ENCODE measurements at regions not wholly inside any gene's neighbourhood (a gene's known extent, or its start where the extent isn't known, plus 50 kb on each side); places are given as distances from the start of the nearest gene placed in this dataset.
"Not testable (repeated sequence)": the region's sequence is repeated elsewhere in the genome, so short reads cannot be mapped to it uniquely, and the experiment has no call there.

DNA sequence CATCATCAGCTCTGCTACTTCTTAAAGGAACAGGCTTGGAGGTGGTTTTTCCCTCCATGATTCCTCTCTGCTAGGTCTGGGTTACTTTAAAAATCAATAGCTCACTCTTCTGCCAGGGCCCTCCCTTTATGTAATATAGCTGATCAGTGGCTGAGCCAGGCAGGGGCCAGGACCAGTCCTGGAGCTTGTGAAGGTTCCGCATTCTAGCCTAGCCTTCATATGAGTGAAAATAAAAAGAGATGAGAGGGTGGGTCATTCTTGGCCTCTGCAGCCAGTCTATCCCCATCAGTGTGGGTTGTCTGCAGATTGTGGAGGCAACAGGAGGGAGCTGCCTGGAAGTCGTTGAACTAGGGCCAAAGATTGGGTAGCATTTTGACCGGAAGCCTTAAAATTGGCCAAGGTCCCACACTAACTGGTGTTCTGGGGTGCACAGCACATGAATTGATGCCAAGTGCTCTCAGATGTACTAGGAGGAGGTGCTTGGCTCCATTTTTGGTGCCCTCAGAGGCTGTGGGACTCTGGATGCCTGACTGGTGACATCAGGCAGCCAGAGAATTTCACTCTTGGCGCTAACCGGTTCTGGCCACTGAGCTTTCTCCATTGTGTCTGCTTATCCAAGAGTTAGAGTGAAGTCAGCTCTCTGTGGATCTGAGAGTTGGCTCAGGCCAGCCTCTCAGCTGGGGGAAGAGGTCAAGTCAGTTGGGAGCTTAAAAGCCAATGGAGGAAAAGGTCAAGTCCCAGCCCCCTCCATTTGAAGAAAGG lies 93.7 kb upstream of the FAM72C start:
- H3K4me1 ChIP-seq; H3K4me3 ChIP-seq; H3K9me3 ChIP-seq; H3K27me3 ChIP-seq; H3K27ac ChIP-seq; intact Hi-C loops (cut with DNase I); H3K36me3 ChIP-seq; DNase-seq (ENCODE audit: low spot score in 2 of 2): not testable (repeated sequence)

DNA sequence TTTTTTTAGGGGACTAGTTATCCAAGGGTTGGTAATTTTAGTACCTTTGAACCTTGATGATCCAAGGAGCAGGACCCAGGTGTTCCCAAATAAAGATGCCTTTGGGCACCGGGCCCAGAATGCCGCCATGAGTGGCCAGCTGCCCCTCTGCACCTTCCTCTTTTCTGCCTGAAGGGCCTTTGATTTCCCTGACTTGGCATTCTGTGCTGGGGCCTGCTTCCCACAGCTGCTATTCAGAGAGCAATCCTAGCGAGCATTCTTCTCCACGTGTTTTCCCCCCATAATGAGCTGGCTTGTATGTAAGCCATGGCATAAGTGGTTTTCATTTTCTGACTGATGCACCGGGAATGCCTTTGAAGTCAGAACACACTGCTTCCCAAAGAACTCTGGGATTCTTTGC lies 77.6 kb upstream of the FAM72C start:
- H3K36me3 ChIP-seq; H3K9me3 ChIP-seq; H3K4me3 ChIP-seq; H3K27ac ChIP-seq; DNase-seq (ENCODE audit: low spot score in 2 of 2); H3K27me3 ChIP-seq; intact Hi-C loops (cut with DNase I); H3K4me1 ChIP-seq: not testable (repeated sequence)

DNA sequence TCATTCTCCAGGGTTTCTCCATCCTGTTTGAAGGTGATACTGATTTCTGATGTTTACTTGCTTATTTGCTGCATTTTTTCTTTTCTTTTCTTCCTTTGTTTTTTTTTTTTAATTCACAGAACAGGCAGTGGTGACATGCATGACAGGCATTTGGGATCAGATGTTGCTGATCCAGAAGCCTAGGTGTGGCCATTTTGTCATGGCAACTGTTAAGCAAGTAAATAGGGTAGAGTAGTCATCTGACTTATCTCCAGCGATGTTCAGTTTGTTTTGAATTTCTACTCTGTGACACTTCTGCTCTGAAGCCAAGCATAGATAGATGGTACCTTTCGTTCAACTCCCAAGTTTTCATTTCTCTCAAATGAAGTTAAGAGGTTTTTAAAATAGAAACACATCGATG lies 74.9 kb upstream of the FAM72C start:
- H3K9me3 ChIP-seq; DNase-seq (ENCODE audit: low spot score in 2 of 2); H3K4me1 ChIP-seq; H3K4me3 ChIP-seq; intact Hi-C loops (cut with DNase I); H3K27ac ChIP-seq; H3K36me3 ChIP-seq; H3K27me3 ChIP-seq: not testable (repeated sequence)

DNA sequence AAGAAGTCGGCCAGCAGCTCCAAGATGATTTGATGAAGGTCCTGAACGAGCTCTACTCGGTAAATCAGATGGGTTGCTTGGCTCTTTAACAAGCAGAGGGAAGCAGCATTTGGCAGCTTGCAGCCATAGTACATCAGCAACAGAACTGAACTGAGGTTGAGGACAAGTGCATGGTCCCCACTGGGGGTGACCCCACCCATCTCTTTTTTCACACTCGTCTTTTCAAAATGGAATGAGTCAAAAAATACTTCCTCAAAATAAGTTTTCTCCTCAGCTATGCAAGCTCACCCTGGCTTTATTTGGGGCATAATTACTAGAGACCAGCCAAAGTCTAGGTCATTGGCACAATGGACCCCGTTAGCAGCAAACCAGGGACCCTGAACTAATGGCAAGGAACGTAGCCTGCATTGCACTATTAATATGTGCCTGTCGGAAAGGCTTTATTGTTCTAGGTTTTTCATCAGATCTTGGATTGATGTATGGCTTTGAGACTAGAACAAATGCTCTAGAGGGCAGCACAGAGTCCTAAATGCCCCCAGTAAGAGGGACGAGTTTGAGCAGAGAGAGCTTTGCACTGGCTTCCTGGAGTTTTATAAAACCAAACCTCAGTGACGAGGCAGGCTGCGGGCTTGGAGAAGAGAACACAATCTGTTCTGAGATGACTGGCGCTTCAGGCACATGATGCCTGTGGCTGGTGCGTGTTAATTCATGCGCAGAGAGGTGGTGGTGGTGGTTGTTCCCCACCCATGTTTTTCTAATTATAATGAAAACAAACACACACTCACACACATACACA lies 74.2 kb upstream of the FAM72C start:
- H3K27ac ChIP-seq; DNase-seq (ENCODE audit: low spot score in 2 of 2); intact Hi-C loops (cut with DNase I): not testable (repeated sequence)

DNA sequence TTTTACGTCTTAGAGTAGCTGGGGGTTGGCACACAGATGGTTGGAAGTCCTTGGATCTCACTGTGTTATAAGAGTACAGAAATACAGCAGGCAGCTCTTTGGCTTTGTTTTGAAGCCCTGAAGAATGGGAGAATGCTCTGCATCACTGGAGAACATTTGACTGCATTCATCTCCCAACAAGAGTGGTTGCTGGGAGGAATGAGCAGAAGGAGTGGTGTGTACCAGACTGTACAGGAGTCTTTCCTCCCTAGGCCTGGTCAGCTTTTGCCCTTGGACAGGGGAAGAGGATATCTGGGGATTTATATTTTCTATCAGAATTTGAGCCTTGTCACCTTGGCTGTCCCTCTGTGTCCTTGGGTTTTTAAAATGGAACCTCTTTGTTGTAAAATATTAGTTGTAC lies 70.5 kb upstream of the FAM72C start:
- H3K27me3 ChIP-seq; intact Hi-C loops (cut with DNase I); H3K4me1 ChIP-seq; H3K4me3 ChIP-seq; H3K9me3 ChIP-seq; H3K27ac ChIP-seq; DNase-seq (ENCODE audit: low spot score in 2 of 2); H3K36me3 ChIP-seq: not testable (repeated sequence)

More for the DNA sequence above, 74.2 kb upstream of the FAM72C start:
- not testable (repeated sequence) for H3K36me3 ChIP-seq, H3K4me3 ChIP-seq, H3K9me3 ChIP-seq, H3K27me3 ChIP-seq, H3K4me1 ChIP-seq

DNA sequence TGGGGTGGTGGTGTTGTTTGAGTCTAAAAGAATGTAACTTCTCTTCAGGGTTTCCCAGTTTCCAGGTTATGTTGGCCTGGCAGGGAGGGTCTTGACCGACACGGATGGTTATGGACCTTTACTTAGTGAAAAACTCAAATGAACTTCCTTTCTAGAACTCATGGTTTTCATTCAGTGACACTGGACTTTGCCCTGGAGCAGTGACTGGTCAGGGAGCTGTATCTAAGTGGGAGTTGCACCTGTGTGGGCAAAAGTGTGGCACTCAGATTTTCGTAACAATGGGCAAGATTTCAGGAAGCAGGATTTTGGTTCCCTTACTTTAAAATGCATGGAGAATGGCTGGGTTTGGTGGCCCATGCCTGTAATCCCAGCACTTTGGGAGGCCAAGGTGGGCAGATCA lies 68.5 kb upstream of the FAM72C start:
- H3K4me1 ChIP-seq; intact Hi-C loops (cut with DNase I); H3K27me3 ChIP-seq; H3K36me3 ChIP-seq; DNase-seq (ENCODE audit: low spot score in 2 of 2); H3K9me3 ChIP-seq; H3K27ac ChIP-seq; H3K4me3 ChIP-seq: not testable (repeated sequence)

DNA sequence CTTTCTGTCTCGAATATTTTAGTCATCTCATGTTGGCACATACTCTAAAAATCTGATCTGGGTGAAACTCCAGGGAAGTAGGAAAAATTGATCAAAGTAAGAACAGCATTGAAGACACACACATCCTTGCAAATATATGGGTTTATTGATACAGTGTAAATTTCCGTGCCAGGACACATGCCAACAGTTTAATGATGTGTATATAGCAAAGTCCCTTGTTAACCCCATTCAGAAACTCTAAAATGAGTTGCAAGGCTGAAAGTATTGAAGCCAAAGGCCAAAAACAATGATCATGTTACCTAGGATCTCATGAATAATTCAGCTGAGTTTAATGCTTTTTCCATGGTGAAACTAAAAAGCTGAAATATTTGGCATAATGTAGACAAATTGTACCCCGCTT lies 62.3 kb upstream of the FAM72C start:
- H3K36me3 ChIP-seq; H3K27ac ChIP-seq; H3K4me3 ChIP-seq; H3K4me1 ChIP-seq; DNase-seq (ENCODE audit: low spot score in 2 of 2); H3K9me3 ChIP-seq; H3K27me3 ChIP-seq; intact Hi-C loops (cut with DNase I): not testable (repeated sequence)

DNA sequence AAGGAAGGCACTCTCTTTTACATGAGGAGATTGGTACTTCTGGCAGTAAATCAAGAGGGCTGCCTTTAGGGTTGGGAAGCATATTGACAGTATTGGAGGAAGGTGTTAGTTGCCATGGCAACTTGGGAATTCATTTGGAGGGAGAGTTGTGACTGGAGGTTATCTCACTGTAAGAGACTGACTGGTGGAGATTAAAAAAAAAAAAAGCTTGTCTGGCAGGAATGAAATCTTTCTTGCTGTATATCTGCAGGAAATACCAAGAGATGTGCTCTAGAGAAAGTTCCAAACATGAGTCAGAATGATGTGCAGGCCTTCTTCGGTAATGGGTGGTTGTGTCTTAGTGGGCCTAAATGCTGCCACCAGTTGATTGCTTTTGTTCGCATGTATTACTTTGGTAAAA lies 59.8 kb upstream of the FAM72C start:
- H3K9me3 ChIP-seq; H3K27ac ChIP-seq; H3K36me3 ChIP-seq; H3K4me3 ChIP-seq; DNase-seq (ENCODE audit: low spot score in 2 of 2); H3K4me1 ChIP-seq; H3K27me3 ChIP-seq; intact Hi-C loops (cut with DNase I): not testable (repeated sequence)

DNA sequence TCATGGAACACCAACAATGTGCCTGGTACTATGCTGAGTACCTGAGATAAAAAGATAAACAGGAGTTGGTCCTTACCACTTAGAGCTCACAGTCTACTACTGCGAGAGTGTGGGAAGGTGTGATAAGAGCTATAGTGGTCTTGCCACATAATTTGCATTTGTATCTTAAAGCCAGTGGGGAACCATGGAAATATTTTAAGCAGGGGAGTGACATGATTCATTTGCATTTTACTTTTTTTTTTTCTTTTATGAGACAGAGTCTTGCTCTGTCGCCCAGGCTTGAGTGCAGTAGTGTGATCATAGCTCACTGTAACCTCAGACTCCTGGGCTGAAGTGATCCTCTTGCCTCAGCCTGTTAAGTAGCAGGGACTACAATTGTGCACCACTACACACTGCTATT lies 54.2 kb upstream of the FAM72C start:
- H3K27me3 ChIP-seq; DNase-seq (ENCODE audit: low spot score in 2 of 2); H3K9me3 ChIP-seq; H3K36me3 ChIP-seq; intact Hi-C loops (cut with DNase I); H3K4me3 ChIP-seq; H3K4me1 ChIP-seq; H3K27ac ChIP-seq: not testable (repeated sequence)

DNA sequence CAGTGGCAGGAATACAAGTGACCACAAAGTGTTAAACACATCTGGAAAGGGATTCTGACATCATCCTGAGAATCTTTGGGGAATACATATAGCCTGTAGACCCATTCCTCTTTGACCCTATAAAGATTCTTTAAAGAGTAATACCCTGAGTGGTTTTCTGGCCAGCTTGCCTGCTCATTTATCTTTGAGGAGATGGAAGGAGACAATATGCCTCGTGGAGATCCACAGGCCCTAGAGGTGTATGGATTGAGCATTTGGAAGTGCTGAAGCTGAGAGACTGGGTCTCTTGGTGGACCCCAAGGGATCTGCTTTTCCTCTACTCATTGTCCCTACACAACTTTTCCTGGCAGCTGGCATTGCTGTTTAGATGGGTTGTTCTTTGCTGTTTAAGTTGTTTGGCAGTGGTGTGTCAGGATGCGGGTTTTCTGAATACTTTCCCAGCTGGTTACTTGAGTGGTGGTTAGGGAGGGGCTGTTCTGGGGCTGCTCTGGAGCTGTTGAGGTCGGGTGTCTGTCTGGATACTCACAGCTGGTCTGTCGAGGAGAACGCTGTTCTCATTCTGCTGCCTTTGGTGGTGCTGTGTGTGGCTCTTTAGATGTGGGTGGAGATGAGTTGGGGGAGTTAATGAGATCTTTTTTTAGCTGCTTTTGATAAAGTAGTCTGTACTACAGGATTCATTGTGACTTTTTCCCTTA lies 50.1 kb upstream of the FAM72C start:
- H3K36me3 ChIP-seq; H3K9me3 ChIP-seq; H3K27me3 ChIP-seq; intact Hi-C loops (cut with DNase I); H3K4me3 ChIP-seq; DNase-seq (ENCODE audit: low spot score in 2 of 2); H3K4me1 ChIP-seq; H3K27ac ChIP-seq: not testable (repeated sequence)
